Fibroblast of lung (primary cell): ENCODE measurements at regions not wholly inside any gene's neighbourhood (a gene's known extent, or its start where the extent isn't known, plus 50 kb on each side); places are given as distances from the start of the nearest gene placed in this dataset.

Experiments used
- DNase-seq, 2 donors: peaks; one replicate each; pipeline versions ENCODE4 v3.0.0 to v3.0.0-alpha.2; 2010; ENCODE audit warnings: low read depth in 2 of 2
- H2AFZ ChIP-seq: 2 replicates; pipeline ENCODE4 v1.5.1; 2012; ENCODE audit warnings: low read length, control low read depth, inconsistent platforms
- H3K27ac ChIP-seq: 2 replicates; pipeline ENCODE4 v1.5.1; 2011; ENCODE audit warnings: low read length, control low read depth; ENCODE audit not compliant: insufficient read depth
- H3K27me3 ChIP-seq: 2 replicates; pipeline ENCODE4 v1.5.1; 2011; ENCODE audit warnings: mild to moderate bottlenecking, low read length; ENCODE audit not compliant: control insufficient read depth, insufficient read depth
- H3K36me3 ChIP-seq: 2 replicates; pipeline ENCODE4 v1.5.1; 2011; ENCODE audit warnings: low read length; ENCODE audit not compliant: control insufficient read depth, insufficient read depth
- H3K4me1 ChIP-seq: 2 replicates; pipeline ENCODE4 v1.5.1; 2011; ENCODE audit warnings: low read length; ENCODE audit not compliant: control insufficient read depth, insufficient read depth; ENCODE audit errors: extremely low read depth
- H3K4me2 ChIP-seq: 2 replicates; pipeline ENCODE4 v1.5.1; 2011; ENCODE audit warnings: low read length, control low read depth; ENCODE audit not compliant: insufficient read depth; ENCODE audit errors: extremely low read depth
- H3K4me3 ChIP-seq, 4 experiments: fragments of 200-600 bp in 1 of 4; sonication (generic) in 1 of 4; replicated peaks in 1 of 4; 2 replicates each; pipeline ENCODE4 v1.5.1; 2011 to 2016; ENCODE audit warnings: low read length in 4 of 4, low read depth in 3 of 4, mild to moderate bottlenecking in 3 of 4, control low read depth in 2 of 4, inconsistent platforms in 1 of 4, mixed read lengths in 1 of 4; ENCODE audit not compliant: insufficient read depth in 1 of 4; ENCODE audit errors: control extremely low read depth in 1 of 4
- H3K79me2 ChIP-seq: 2 replicates; pipeline ENCODE4 v1.5.1; 2012; ENCODE audit warnings: mild to moderate bottlenecking, low read length, inconsistent platforms; ENCODE audit not compliant: control insufficient read depth, insufficient read depth
- H3K9ac ChIP-seq: 2 replicates; pipeline ENCODE4 v1.5.1; 2011; ENCODE audit warnings: mild to moderate bottlenecking, low read length, control low read depth; ENCODE audit not compliant: insufficient read depth
- H3K9me3 ChIP-seq: 2 replicates; pipeline ENCODE4 v1.5.1; 2012; ENCODE audit warnings: low read depth, low read length; ENCODE audit not compliant: control insufficient read depth, insufficient read depth
- H4K20me1 ChIP-seq: 2 replicates; pipeline ENCODE4 v1.5.1; 2011; ENCODE audit warnings: low read length; ENCODE audit not compliant: control insufficient read depth, insufficient read depth; ENCODE audit errors: extremely low read depth
- EZH2 ChIP-seq: IDR thresholded peaks from 2 replicates; pipeline ENCODE4 v1.5.1; 2012; ENCODE audit warnings: low read length, control low read depth, mild to moderate bottlenecking; ENCODE audit errors: missing control alignments
- TF ChIP-seq, protein P1 (sequence below), 2 donors: IDR thresholded peaks in 1 of 2; conservative IDR thresholded peaks in 1 of 2; 1 replicate in 1 of 2; 2 replicates in 1 of 2; pipeline ENCODE4 v1.5.1; 2011 to 2012; ENCODE audit warnings: low read length in 2 of 2, control low read depth in 1 of 2, inconsistent platforms in 1 of 2, low read depth in 1 of 2, mild to moderate bottlenecking in 1 of 2

DNA sequence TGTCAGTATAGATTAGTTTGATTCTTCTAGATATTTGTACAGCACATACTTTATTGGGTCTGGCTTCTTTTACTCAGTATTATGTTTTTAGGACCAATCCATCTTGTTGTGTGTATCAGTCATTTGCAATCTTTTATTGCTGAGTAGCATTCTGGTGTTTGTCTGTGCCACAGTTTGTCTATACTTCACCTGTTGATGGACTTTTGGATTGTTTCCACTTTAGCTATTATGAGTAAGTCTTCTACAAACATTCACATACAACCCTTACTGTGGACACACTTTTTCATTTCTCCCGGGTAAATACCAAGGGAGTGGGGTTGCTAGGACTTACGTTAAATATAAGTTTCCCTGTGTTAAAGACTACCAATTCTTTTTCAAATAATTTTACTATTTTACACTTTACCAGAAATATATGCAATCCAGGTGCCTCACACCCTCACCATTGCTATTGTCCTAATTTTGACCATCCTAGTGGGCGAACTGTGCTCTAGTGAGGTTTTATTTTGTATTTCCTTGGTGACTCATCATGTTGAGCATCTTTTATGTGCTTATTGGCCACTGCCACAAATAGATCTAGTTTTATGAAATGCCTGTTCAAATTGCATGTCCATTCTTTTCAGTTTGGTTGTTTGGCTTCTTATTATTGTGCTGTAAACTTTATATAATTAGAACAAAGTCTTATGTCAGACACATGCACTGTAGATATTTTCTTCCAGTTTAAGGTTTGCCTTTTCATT, 304.7 kb upstream of the TMTC1 start:
- no peak overlapping the region for H3K27ac ChIP-seq
- TF ChIP-seq, protein P1, sequence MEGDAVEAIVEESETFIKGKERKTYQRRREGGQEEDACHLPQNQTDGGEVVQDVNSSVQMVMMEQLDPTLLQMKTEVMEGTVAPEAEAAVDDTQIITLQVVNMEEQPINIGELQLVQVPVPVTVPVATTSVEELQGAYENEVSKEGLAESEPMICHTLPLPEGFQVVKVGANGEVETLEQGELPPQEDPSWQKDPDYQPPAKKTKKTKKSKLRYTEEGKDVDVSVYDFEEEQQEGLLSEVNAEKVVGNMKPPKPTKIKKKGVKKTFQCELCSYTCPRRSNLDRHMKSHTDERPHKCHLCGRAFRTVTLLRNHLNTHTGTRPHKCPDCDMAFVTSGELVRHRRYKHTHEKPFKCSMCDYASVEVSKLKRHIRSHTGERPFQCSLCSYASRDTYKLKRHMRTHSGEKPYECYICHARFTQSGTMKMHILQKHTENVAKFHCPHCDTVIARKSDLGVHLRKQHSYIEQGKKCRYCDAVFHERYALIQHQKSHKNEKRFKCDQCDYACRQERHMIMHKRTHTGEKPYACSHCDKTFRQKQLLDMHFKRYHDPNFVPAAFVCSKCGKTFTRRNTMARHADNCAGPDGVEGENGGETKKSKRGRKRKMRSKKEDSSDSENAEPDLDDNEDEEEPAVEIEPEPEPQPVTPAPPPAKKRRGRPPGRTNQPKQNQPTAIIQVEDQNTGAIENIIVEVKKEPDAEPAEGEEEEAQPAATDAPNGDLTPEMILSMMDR (conservative IDR thresholded peaks at IDR 0.05 in 1 of 2, IDR thresholded peaks at IDR 0.05 in 1 of 2; ENCODE audit: low read depth in 1 of 2, low read length in 2 of 2) = no peak
- TF ChIP-seq EZH2 = no peak
- H3K4me3 ChIP-seq = no peak overlapping the region
- H3K4me1 ChIP-seq = no peaks in the 10 kb centered on the region
- no peak overlapping the region for H2AFZ ChIP-seq
- no peaks in the 10 kb centered on the region for H3K79me2 ChIP-seq
- no peaks in the 10 kb centered on the region for H3K9me3 ChIP-seq
- H3K36me3 ChIP-seq = no peaks in the 10 kb centered on the region
- H3K9ac ChIP-seq = no peak overlapping the region
- DNase-seq = no peak
- no peaks in the 10 kb centered on the region for H4K20me1 ChIP-seq
- no peaks in the 10 kb centered on the region for H3K27me3 ChIP-seq
- no peak overlapping the region for H3K4me2 ChIP-seq

DNA sequence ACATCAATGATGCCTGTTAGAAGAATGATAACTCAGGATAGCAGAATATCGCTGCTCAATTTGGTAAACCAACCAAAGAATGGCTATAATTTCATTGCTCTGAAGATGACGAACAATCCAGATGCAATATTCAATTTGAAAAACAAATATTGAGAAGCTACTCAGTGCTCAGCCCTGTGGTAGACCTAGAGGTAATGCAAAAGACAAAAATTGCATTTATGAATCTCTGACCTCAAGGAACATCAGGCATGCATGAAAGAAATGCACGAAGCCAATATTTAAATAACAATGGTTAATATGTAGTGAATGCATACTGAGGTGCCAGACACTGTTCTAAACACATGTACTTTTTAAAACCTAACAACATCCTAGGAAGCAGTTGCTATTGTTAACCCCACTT, 298.6 kb upstream of the TMTC1 start:
- DNase-seq = no peak

DNA sequence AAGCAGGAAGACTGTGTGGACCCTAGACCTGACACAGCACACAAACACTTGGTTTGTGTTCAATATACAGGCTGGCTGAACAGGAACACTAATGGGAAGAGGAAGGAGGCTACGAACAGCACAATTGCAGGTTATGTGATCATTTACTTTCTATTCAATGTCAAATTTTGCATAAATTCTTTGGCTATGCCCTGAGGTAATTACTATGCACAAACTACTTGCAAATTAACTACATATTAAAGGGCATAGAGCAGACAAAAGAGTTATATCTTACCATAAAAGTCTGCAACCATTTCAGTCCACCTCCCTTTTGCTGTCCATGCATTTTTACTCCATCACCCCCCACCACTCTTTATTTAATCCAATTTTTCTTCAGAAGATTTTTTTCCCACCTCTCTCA, 291.2 kb upstream of the TMTC1 start:
- Histone ChIP-seq H3K9me3 (no peaks in the 10 kb centered on the region), H3K9ac (no peak overlapping the region), H3K27me3 (no peaks in the 10 kb centered on the region), H4K20me1 (no peaks in the 10 kb centered on the region), H3K36me3 (no peaks in the 10 kb centered on the region), H3K4me3 (no peak overlapping the region), H3K79me2 (no peaks in the 10 kb centered on the region), H2AFZ (no peak overlapping the region), H3K27ac (no peak overlapping the region), H3K4me1 (no peaks in the 10 kb centered on the region), H3K4me2 (no peak overlapping the region)
- no peak for DNase-seq
- TF ChIP-seq, protein P1 (conservative IDR thresholded peaks at IDR 0.05 in 1 of 2, IDR thresholded peaks at IDR 0.05 in 1 of 2; ENCODE audit: low read depth in 1 of 2, low read length in 2 of 2) = no peak
- TF ChIP-seq EZH2 = no peak

More for the DNA sequence above, 298.6 kb upstream of the TMTC1 start:
- Histone ChIP-seq H2AFZ (no peak overlapping the region), H3K36me3 (no peaks in the 10 kb centered on the region), H4K20me1 (no peaks in the 10 kb centered on the region), H3K9ac (no peak overlapping the region), H3K4me2 (no peak overlapping the region), H3K4me1 (no peaks in the 10 kb centered on the region), H3K27ac (no peak overlapping the region), H3K9me3 (no peaks in the 10 kb centered on the region), H3K4me3 (no peak overlapping the region), H3K79me2 (no peaks in the 10 kb centered on the region), H3K27me3 (no peaks in the 10 kb centered on the region)
- TF ChIP-seq, protein P1 (conservative IDR thresholded peaks at IDR 0.05 in 1 of 2, IDR thresholded peaks at IDR 0.05 in 1 of 2; ENCODE audit: low read depth in 1 of 2, low read length in 2 of 2) = no peak
- TF ChIP-seq EZH2 = no peak
